ENCODE measurements at regions not wholly inside any gene's neighbourhood (a gene's known extent, or its start where the extent isn't known, plus 50 kb on each side); places are given as distances from the start of the nearest gene placed in this dataset.

DNA sequence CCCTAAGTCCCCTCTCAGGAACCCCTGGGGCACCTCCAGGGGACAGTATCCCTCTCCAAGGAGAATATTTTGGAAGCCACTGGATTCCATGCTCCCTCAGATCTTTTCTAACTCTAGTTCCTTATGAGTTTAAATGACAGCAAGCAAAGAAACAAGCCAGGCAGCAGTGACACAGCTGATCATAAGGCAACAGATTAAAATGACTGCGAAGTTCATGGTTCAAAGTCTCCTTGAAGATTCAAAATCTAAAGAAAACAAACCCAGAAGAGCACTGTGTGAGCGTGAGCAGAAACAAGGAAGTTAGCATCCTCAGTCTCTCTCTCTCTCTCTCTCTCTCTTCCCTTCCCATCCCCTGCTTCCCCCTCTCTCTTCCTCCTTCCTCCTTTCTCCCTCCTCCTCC, 316.7 kb upstream of the SLC30A5 start:
- in situ Hi-C loops (cut with MboI; ENCODE audit: low sequenced_read_pairs, unreplicated experiment): no loop called here

DNA sequence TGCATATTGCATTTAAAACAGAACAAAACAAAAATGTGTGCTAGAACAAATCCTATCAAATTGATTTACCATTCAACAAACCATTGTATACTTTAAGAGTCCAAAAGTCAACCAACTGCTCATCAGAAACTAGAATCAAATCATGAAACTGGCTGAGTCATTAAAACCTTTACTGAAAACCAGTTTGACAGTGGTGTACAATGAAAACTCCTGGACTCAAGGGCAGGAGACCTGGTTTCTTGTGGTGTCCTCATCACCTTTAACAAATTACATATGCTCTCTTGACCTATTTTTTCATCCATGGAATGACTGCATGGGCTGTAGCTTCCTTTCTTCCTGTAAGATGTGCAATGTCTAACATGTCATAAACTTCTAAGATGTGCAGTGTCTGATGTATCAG, 315.3 kb upstream of the SLC30A5 start:
- in situ Hi-C loops (cut with MboI; ENCODE audit: low sequenced_read_pairs, unreplicated experiment): no loop called here
- TF ChIP-seq CTCF (IDR thresholded peaks at IDR 0.05; ENCODE audit: borderline replicate concordance, control extremely low read depth, extremely low read depth, insufficient read depth, missing control alignments): no peak
- DNase-seq (ENCODE audit: low spot score): no peak

More for the DNA sequence above, 316.7 kb upstream of the SLC30A5 start:
- no peak for DNase-seq (ENCODE audit: low spot score)
- TF ChIP-seq CTCF (IDR thresholded peaks at IDR 0.05; ENCODE audit: borderline replicate concordance, control extremely low read depth, extremely low read depth, insufficient read depth, missing control alignments): no peak

DNA sequence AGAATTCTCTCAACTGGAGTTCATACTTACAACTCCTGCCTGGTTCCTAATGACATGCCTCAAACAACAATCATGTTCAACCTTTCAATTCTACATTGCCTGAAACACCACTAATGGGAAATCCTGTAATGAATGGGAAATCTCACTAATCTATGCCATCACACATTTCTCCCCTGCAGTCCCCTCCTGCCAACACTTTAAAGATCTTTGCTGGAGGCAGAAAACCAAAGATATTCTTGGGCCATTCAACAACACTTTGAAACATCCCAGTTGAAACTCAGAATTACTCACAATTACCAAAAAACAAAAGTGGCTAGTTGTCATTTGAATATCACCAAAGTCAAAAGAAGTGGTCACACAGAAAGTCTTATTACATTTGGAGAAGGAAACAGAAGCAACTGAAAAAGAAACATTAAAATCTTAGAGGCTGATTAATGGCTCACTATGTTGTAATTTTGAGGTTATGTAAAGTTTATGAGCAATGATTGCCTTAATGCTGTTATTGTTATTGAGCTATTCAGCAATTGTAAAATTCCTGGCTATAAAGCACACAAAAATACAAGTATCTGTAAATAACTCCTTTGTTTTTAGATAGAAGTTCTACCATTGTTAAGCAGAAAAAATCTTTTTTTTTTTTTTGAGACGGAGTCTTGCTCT, 313.4 kb upstream of the SLC30A5 start:
- no peak for DNase-seq (ENCODE audit: low spot score)
- in situ Hi-C loops (cut with MboI; ENCODE audit: low sequenced_read_pairs, unreplicated experiment): no loop called here
- TF ChIP-seq CTCF (IDR thresholded peaks at IDR 0.05; ENCODE audit: borderline replicate concordance, control extremely low read depth, extremely low read depth, insufficient read depth, missing control alignments): no peak

DNA sequence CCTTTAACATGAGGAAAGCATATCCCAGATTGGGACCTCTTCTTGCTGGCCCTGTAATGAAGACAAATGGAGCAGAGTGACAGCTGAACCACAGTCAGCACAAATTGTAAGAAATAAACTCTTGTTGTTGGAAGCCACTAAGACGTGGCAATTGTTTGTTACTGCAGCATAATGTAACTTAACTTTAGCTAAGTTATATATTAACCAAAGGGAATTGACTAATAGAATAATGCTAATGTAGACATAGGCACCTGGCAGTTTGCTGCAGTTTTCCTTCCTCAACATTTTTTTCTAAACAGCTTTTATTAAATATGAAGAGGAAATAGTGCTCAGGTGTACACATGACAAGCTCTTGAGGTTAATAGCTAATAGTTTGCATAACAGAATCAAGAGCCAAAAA, 300.7 kb upstream of the SLC30A5 start:
- in situ Hi-C loops (cut with MboI; ENCODE audit: low sequenced_read_pairs, unreplicated experiment): no loop called here
- no peak for DNase-seq (ENCODE audit: low spot score)
- no peak for TF ChIP-seq CTCF (IDR thresholded peaks at IDR 0.05; ENCODE audit: borderline replicate concordance, control extremely low read depth, extremely low read depth, insufficient read depth, missing control alignments)

DNA sequence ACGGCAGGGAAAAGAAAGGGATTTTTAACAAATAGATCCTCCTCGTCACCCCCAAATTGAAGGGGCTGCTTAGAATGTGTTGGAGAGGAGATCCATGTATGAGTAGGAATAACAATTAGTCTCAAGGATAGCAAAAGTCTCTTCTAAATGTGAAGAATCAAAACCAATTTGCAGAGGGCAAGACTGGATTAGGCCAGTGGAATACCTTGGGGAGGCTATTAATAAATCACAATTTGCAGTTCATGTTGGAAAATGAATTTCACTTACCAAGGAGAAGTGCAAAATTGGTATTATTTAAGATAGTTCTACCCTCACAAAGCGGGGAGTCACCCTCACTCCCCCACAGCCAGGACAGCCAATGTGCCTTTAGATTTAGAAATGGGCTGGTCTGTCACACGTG, 299.8 kb upstream of the SLC30A5 start:
- in situ Hi-C loops (cut with MboI; ENCODE audit: low sequenced_read_pairs, unreplicated experiment): no loop called here
- DNase-seq (ENCODE audit: low spot score): no peak
- TF ChIP-seq CTCF (IDR thresholded peaks at IDR 0.05; ENCODE audit: borderline replicate concordance, control extremely low read depth, extremely low read depth, insufficient read depth, missing control alignments): no peak

GRCh38 chr5:68795190-68795589, 298.6 kb upstream of the SLC30A5 start:
- no peak for TF ChIP-seq CTCF (IDR thresholded peaks at IDR 0.05; ENCODE audit: borderline replicate concordance, control extremely low read depth, extremely low read depth, insufficient read depth, missing control alignments)
- DNase-seq (ENCODE audit: low spot score): no peak
- in situ Hi-C loops (cut with MboI; ENCODE audit: low sequenced_read_pairs, unreplicated experiment): no loop called here

Data from GM13976 (cell line).